Spleen (tissue), 11 donors: ENCODE measurements at regions not wholly inside any gene's neighbourhood (a gene's known extent, or its start where the extent isn't known, plus 50 kb on each side); places are given as distances from the start of the nearest gene placed in this dataset.
"Not testable (repeated sequence)": the region's sequence is repeated elsewhere in the genome, so short reads cannot be mapped to it uniquely, and the experiment has no call there.

ENCODE experiments used
- DNase-seq: peaks from one replicate; pipeline ENCODE4 v3.0.0-alpha.2; 2020
- H3K27ac ChIP-seq, 8 donors: fragments of 200-600 bp; sonication (generic) in 7 of 8; 1 replicate in 4 of 8; 2 replicates in 4 of 8; pipeline versions ENCODE4 v1.5.0 to v1.8.0; 2016 to 2021; ENCODE audit warnings: inconsistent platforms in 4 of 8, mild to moderate bottlenecking in 4 of 8, moderate library complexity in 1 of 8
- H3K27me3 ChIP-seq, 7 donors: fragments of 200-600 bp; sonication (generic) in 6 of 7; replicated peaks in 1 of 7; 1 replicate in 4 of 7; 2 replicates in 3 of 7; pipeline versions ENCODE4 v1.5.0 to v1.8.0; 2016 to 2021; ENCODE audit warnings: inconsistent platforms in 3 of 7, mild to moderate bottlenecking in 1 of 7
- H3K36me3 ChIP-seq, 6 donors: fragments of 200-600 bp; sonication (generic) in 5 of 6; 1 replicate in 4 of 6; 2 replicates in 2 of 6; pipeline versions ENCODE4 v1.5.0 to v1.8.0; 2016 to 2021; ENCODE audit warnings: inconsistent platforms in 2 of 6
- H3K4me1 ChIP-seq, 6 donors: fragments of 200-600 bp; sonication (generic) in 5 of 6; 1 replicate in 3 of 6; 2 replicates in 3 of 6; pipeline versions ENCODE4 v1.5.0 to v1.8.0; 2016 to 2021; ENCODE audit warnings: inconsistent platforms in 3 of 6
- H3K4me3 ChIP-seq, 8 donors: fragments of 200-600 bp; sonication (generic) in 7 of 8; 1 replicate in 4 of 8; 2 replicates in 4 of 8; pipeline versions ENCODE4 v1.5.0 to v1.8.0; 2016 to 2021; ENCODE audit warnings: inconsistent platforms in 4 of 8, mild to moderate bottlenecking in 4 of 8, moderate library complexity in 2 of 8
- H3K9me3 ChIP-seq, 8 donors: fragments of 200-600 bp; sonication (generic) in 7 of 8; 1 replicate in 4 of 8; 2 replicates in 4 of 8; pipeline versions ENCODE4 v1.5.0 to v1.8.0; 2016 to 2021; ENCODE audit warnings: inconsistent platforms in 4 of 8
- CTCF ChIP-seq, 11 experiments: fragments of 200-600 bp in 7 of 11; fragments of 450-650 bp in 4 of 11; sonication (generic) in 4 of 11; IDR thresholded peaks in 8 of 11; conservative IDR thresholded peaks in 3 of 11; 1 replicate in 7 of 11; 2 replicates in 4 of 11; pipeline versions ENCODE4 v1.4.0 to v1.8.0; 2016 to 2021; ENCODE audit warnings: antibody characterized with exemption in 11 of 11, inconsistent platforms in 4 of 11, mild to moderate bottlenecking in 1 of 11
- POLR2A ChIP-seq, 3 donors: fragments of 450-650 bp; IDR thresholded peaks; one replicate each; pipeline ENCODE4 v1.5.1; 2017; ENCODE audit warnings: antibody characterized with exemption in 3 of 3, mild to moderate bottlenecking in 1 of 3
- POLR2AphosphoS5 ChIP-seq, 3 donors: sonication (generic); formaldehyde crosslinking; IDR thresholded peaks; one replicate each; pipeline ENCODE4 v1.5.1; 2017; ENCODE audit warnings: antibody characterized with exemption in 3 of 3
- WGBS, 5 donors: extraction: QIAGEN DNeasy Blood & Tissue Kit in 3 of 5; methylation state at CpG; one replicate each; pipeline versions ENCODE4 v1.1.5 to v1.1.7; 2013 to 2018; 5-methylcytosine and 5-hydroxymethylcytosine counted together
- intact Hi-C: fragments of 100-400 bp; cut with DNase I; formaldehyde crosslinking; loops from one replicate; pipeline ENCODE4 v1.15.0; 2023; ENCODE audit warnings: low total_unique reads
- donor health status: healthy with polysubstance abuse.
- donor health status: DM: no; HTN: no; CAD: no; lungs with moderate emphysema.
- donor health status: DM: no; HTN: no; CAD: no.
- donor health status: Bipolar disorder and iron deficiency.
- donor health status: healthy.
- donor health status: DM: no; HTN: no; CAD: no.
- donor health status: DM: yes; HTN: yes; CAD: no.

GRCh38 chr13:22897571-22898314 lies 283.0 kb upstream of the SGCG start:
- H3K9me3 ChIP-seq: peaks cover 0 to 6% (median 0%) of the 10 kb centered on the region in 8 donors
- H3K27me3 ChIP-seq: no peaks in the 10 kb centered on the region
- intact Hi-C loops: no loop called here
- H3K4me3 ChIP-seq: no peak overlapping the region
- no peak for TF ChIP-seq CTCF (IDR thresholded peaks at IDR 0.05 in 8 of 11, conservative IDR thresholded peaks at IDR 0.05 in 3 of 11)
- no peak for TF ChIP-seq POLR2AphosphoS5 (IDR thresholded peaks at IDR 0.05)
- no peak for TF ChIP-seq POLR2A (IDR thresholded peaks at IDR 0.05)
- WGBS, 5 donors: 87 to 96% (median 91%) methylated on average over 38 to 39 of the region's 39 CpGs
- no peaks in the 10 kb centered on the region for H3K36me3 ChIP-seq
- DNase-seq: no peak
- no peaks in the 10 kb centered on the region for H3K4me1 ChIP-seq
- no peak overlapping the region for H3K27ac ChIP-seq

- H3K36me3 ChIP-seq, H3K9me3 ChIP-seq, DNase-seq, H3K4me3 ChIP-seq, H3K27ac ChIP-seq, H3K4me1 ChIP-seq, H3K27me3 ChIP-seq, intact Hi-C loops: not testable (repeated sequence)
- WGBS, 5 donors: 87 to 97% (median 93%) methylated on average over 21 to 28 of the region's 28 CpGs
Observed at GRCh38 chr13:22900416-22900951, 280.3 kb upstream of the SGCG start.

GRCh38 chr13:22903301-22903700 lies 277.5 kb upstream of the SGCG start:
- no peak for TF ChIP-seq POLR2AphosphoS5 (IDR thresholded peaks at IDR 0.05)
- no peak for TF ChIP-seq POLR2A (IDR thresholded peaks at IDR 0.05)
- no peak for TF ChIP-seq CTCF (IDR thresholded peaks at IDR 0.05 in 8 of 11, conservative IDR thresholded peaks at IDR 0.05 in 3 of 11)
- Histone ChIP-seq H3K27me3 (no peaks in the 10 kb centered on the region), H3K4me3 (no peak overlapping the region), H3K4me1 (no peaks in the 10 kb centered on the region), H3K36me3 (no peaks in the 10 kb centered on the region), H3K27ac (no peak overlapping the region), H3K9me3 (peaks cover 0 to 6% (median 0%) of the 10 kb centered on the region in 8 donors)
- DNase-seq: no peak
- intact Hi-C loops: no loop called here
- WGBS, 5 donors: 75 to 90% (median 83%) methylated on average over 9 to 10 of the region's 10 CpGs

- no peak for TF ChIP-seq POLR2AphosphoS5 (IDR thresholded peaks at IDR 0.05)
- TF ChIP-seq CTCF (IDR thresholded peaks at IDR 0.05 in 8 of 11, conservative IDR thresholded peaks at IDR 0.05 in 3 of 11): no peak
- TF ChIP-seq POLR2A (IDR thresholded peaks at IDR 0.05): no peak
- DNase-seq: no peak
- no peaks in the 10 kb centered on the region for H3K4me1 ChIP-seq
- H3K4me3 ChIP-seq: no peak overlapping the region
- H3K36me3 ChIP-seq: no peaks in the 10 kb centered on the region
- H3K9me3 ChIP-seq: peaks cover 0 to 6% (median 0%) of the 10 kb centered on the region in 8 donors
- intact Hi-C loops: no loop called here
- no peak overlapping the region for H3K27ac ChIP-seq
- no peaks in the 10 kb centered on the region for H3K27me3 ChIP-seq
Observed at GRCh38 chr13:22903925-22904324, 276.9 kb upstream of the SGCG start.
